Activated CD4-positive, alpha-beta memory T cell treated with anti-CD3 and anti-CD28 coated beads for 36 hours (primary cell): ENCODE measurements at regions not wholly inside any gene's neighbourhood (a gene's known extent, or its start where the extent isn't known, plus 50 kb on each side); places are given as distances from the start of the nearest gene placed in this dataset.

Source experiments
- CTCF ChIA-PET: fragments of 350-600 bp; sonication (Branson Sonifier 250); formaldehyde crosslinking; loops from one replicate; lab custom pipeline; 2021; ENCODE audit warnings: antibody characterized with exemption, inconsistent platforms; lab: Charles Lee
- POLR2A ChIA-PET: fragments of 350-600 bp; sonication (Branson Sonifier 250); formaldehyde crosslinking; loops from one replicate; lab custom pipeline; 2021; ENCODE audit warnings: antibody characterized with exemption; lab: Charles Lee
- DNase-seq: peaks from one replicate; pipeline ENCODE4 v3.0.0-alpha.2; 2020
- H3K27ac Mint-ChIP-seq: one replicate; pipeline ENCODE4 v1.8.0; 2021; ENCODE audit warnings: mixed read lengths
- H3K27me3 Mint-ChIP-seq: one replicate; pipeline ENCODE4 v1.8.0; 2021; ENCODE audit warnings: mixed read lengths
- H3K36me3 Mint-ChIP-seq: one replicate; pipeline ENCODE4 v1.8.0; 2021; ENCODE audit warnings: mixed read lengths
- H3K4me1 Mint-ChIP-seq: one replicate; pipeline ENCODE4 v1.8.0; 2021; ENCODE audit warnings: low read depth, mixed read lengths
- H3K4me3 Mint-ChIP-seq: one replicate; pipeline ENCODE4 v1.8.0; 2021; ENCODE audit warnings: mild to moderate bottlenecking, mixed read lengths
- H3K9me3 Mint-ChIP-seq: one replicate; pipeline ENCODE4 v1.8.0; 2021; ENCODE audit warnings: mixed read lengths
- intact Hi-C: fragments of 100-400 bp; cut with micrococcal nuclease; formaldehyde crosslinking; loops from one replicate; pipeline ENCODE4 v1.15.1; 2023

DNA sequence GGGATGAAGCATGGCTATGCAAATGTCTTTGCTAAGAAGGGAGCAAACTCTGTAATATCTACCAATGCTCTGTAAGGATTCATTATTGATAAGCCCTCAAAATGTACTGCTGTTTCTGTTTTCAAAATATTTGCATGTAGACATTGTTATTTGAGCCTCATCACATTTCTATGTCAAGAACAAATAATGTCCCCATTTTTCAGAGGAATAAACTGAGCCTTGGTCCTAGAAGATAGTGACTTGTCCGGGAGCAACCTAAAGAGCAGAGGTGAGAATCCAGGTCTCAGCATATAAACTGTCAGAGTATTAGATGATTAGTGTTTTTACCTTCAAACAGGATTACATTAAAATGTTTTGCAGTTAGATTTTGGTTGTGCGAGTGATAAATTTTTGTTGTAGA, 125.5 kb upstream of the SRRM4 start:
- POLR2A ChIA-PET = no interaction called here

DNA sequence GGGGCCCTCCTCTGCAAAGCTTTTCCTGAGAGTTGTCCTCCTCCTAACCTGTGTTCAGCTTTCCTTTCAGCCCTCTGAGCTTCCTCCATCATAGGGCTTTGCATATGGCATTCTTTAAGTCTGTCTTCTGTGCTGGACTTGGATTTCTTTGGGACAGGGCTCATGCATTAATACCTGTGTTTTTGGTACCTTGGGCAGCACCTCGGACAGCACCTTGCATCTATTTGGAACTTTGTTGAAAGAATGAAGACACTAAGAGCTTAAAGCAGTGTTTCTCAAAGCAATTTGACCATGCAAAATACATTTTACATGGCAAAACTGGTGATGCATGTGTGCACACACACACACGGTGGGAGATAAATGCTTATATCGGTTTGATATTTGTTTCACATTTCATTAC, 115.0 kb upstream of the SRRM4 start:
- H3K27ac Mint-ChIP-seq = no peak overlapping the region
- CTCF ChIA-PET = no interaction called here

More for the DNA sequence above, 125.5 kb upstream of the SRRM4 start:
- Mint-ChIP-seq H3K4me3 (no peak overlapping the region), H3K4me1 (no peaks in the 10 kb centered on the region), H3K27me3 (no peaks in the 10 kb centered on the region), H3K9me3 (no peaks in the 10 kb centered on the region), H3K27ac (no peak overlapping the region), H3K36me3 (no peaks in the 10 kb centered on the region)
- intact Hi-C loops = no loop called here
- CTCF ChIA-PET = interaction anchor here (0.6 kb wide), 1 partner anchor 734 kb away, joined by 4 read pairs; no protein-coding TSS in a partner anchor
- no peak for DNase-seq

DNA sequence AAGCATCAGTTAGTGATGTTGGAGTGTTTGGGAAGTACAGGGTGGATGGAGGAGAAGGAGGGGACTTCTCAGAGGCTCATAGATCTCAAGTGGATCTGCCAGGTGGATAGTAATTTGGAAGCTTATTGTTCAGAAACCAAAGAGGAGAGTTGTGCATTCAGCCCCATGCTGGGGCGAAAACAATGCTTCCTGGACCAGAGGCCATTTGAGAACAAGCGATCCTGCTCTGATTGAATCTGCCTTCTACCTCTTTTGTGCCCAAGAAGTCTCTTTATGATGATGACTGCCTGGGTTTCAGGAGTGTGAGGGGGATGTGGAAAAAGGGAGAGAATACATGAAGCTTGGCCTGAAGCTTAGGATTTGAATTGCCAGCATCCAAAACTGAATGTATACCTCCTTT, 110.8 kb upstream of the SRRM4 start:
- H3K4me3 Mint-ChIP-seq = no peak overlapping the region
- no peaks in the 10 kb centered on the region for H3K36me3 Mint-ChIP-seq
- intact Hi-C loops = no loop called here
- ChIA-PET POLR2A (no interaction called here), CTCF (no interaction called here)
- no peak overlapping the region for H3K27ac Mint-ChIP-seq
- no peak for DNase-seq
- no peaks in the 10 kb centered on the region for H3K9me3 Mint-ChIP-seq
- H3K4me1 Mint-ChIP-seq = no peaks in the 10 kb centered on the region
- H3K27me3 Mint-ChIP-seq = peaks cover 2% of the 10 kb centered on the region

More for the DNA sequence above, 115.0 kb upstream of the SRRM4 start:
- H3K4me1 Mint-ChIP-seq = no peaks in the 10 kb centered on the region
- POLR2A ChIA-PET = no interaction called here
- H3K9me3 Mint-ChIP-seq = no peaks in the 10 kb centered on the region
- peaks cover 2% of the 10 kb centered on the region for H3K27me3 Mint-ChIP-seq
- no peaks in the 10 kb centered on the region for H3K36me3 Mint-ChIP-seq
- no peak overlapping the region for H3K4me3 Mint-ChIP-seq
- no peak for DNase-seq
- intact Hi-C loops = no loop called here

DNA sequence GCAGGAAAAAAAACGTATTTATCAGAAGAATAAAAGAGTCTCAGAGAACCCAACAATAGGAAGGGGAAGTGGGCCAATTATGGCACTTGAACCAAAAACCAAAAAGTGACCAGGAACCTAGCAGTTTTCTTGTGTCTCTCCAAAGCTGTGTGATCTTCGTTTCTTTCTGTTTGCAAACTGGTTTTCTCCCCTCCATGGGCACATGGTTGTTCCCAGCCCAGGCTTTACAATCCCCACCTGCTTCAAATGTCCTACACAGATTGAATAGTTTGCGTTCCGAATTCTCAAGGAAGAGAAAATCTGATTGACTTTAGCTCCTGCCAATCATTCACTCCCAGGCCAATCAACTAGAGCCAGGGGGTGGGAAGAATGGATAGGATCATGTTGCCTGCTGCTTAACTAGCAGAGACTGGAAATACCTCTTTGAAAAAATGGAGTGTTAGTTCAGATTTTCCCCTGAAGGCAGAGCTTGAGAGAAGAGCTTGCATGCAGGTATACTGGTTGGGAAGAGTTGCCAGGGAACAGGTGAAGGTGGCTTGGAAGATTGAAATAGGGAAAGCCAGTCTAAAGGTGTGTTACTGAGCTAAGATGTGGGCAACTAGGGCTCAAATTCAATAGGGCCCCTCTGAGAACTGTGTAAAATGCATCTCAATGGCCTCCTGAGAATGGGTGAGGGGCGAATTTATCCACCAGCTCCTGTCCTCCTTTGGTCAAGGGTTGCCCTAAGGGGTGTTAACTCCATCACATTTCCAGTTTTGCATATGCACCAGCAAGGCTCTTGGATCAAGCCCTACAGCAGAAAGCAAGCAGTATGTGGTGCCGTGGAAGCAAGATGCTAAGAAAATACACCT, 106.4 kb upstream of the SRRM4 start:
- ChIA-PET POLR2A (no interaction called here), CTCF (no interaction called here)
- intact Hi-C loops = no loop called here
- Mint-ChIP-seq H3K27ac (no peak overlapping the region), H3K36me3 (no peaks in the 10 kb centered on the region), H3K9me3 (no peaks in the 10 kb centered on the region), H3K4me1 (no peaks in the 10 kb centered on the region), H3K27me3 (peaks cover 2% of the 10 kb centered on the region), H3K4me3 (no peak overlapping the region)
- no peak for DNase-seq

DNA sequence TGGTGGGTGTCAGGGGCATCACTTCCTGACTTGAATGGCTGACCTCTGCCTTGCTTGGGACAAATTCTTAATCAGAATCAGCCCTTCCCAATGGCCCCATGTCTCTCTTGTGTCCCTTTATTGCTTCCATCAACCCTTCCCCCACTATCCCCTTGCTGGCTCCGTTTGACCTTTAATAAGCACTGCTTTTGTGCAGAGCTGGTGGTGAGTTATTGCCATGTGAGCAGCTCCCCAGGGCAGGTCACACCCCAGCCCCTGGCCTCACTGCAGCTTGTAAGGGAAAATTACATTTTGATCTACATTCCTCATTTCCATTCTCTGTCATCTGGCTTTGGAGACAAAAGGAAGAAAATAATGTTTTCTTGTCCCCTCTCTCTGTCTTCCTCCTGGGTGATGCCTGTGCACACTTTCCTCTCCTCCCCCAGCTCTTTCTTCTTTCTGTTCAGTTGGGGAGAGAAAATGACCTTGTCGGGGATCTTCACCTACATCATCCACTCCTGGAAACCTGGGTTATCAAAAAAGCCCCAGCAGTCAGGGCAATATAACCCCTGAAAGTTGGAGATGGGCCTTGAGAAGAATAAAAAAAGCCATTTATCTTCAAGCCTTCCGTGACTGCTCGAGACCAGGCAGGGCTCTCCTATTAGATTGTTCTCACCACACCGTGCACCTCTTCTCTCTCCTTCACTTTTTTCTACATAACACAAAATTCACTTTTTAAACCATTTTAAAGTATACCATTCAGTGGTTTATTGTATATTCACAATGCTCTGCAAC, 100.4 kb upstream of the SRRM4 start:
- no peak overlapping the region for H3K4me3 Mint-ChIP-seq
- CTCF ChIA-PET = no interaction called here
- no peaks in the 10 kb centered on the region for H3K4me1 Mint-ChIP-seq
- H3K27ac Mint-ChIP-seq = no peak overlapping the region
- no peaks in the 10 kb centered on the region for H3K36me3 Mint-ChIP-seq
- POLR2A ChIA-PET = no interaction called here
- intact Hi-C loops = no loop called here
- H3K27me3 Mint-ChIP-seq = peaks cover 2% of the 10 kb centered on the region
- no peak for DNase-seq
- no peaks in the 10 kb centered on the region for H3K9me3 Mint-ChIP-seq

DNA sequence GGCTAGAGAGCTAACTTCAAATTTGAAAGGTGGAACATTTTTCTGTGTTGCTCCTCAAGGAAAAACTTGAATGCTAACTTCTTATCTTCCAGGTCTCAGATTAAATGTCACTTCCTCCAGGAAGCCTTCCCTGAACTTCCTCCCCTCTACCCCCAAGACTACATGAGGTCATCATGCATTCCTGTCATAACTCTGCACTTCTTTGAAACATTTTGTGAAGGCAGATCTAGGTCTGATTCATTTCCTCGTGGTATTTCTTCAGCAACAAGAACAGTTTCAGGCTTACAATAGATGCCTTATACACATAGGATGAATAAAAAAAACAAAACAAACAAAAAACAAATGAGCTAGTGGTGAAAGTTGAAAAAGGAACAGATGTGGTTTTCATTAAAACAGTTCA, 97.1 kb upstream of the SRRM4 start:
- Mint-ChIP-seq H3K27ac (no peak overlapping the region), H3K9me3 (no peaks in the 10 kb centered on the region), H3K27me3 (no peaks in the 10 kb centered on the region), H3K4me3 (no peak overlapping the region), H3K36me3 (no peaks in the 10 kb centered on the region), H3K4me1 (no peaks in the 10 kb centered on the region)
- POLR2A ChIA-PET = no interaction called here
- CTCF ChIA-PET = no interaction called here
- intact Hi-C loops = no loop called here
- no peak for DNase-seq

DNA sequence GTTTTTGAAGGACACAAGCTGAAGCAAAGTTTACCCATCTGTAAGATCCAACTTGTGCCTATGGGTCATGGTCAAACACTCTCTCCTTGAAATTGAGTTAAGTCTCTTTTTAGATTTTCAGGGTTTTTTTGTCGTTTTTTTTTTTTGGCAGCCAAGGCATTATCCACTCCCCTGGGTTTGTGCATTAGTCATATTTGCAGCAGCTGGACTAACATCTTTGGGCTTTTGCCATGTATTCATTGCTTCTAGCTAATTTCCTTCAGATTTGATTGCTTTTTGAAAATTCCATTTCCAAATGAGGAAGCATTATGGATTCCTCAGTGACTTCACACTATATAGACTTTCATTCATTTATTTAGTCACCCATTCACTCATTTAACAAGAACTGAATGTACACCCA, 80.3 kb upstream of the SRRM4 start:
- H3K27ac Mint-ChIP-seq = no peak overlapping the region
- H3K4me3 Mint-ChIP-seq = no peak overlapping the region
- intact Hi-C loops = no loop called here
- no peak for DNase-seq
- H3K4me1 Mint-ChIP-seq = no peaks in the 10 kb centered on the region
- no peaks in the 10 kb centered on the region for H3K36me3 Mint-ChIP-seq
- CTCF ChIA-PET = no interaction called here
- H3K27me3 Mint-ChIP-seq = no peaks in the 10 kb centered on the region
- peaks cover 8% of the 10 kb centered on the region for H3K9me3 Mint-ChIP-seq
- POLR2A ChIA-PET = no interaction called here

DNA sequence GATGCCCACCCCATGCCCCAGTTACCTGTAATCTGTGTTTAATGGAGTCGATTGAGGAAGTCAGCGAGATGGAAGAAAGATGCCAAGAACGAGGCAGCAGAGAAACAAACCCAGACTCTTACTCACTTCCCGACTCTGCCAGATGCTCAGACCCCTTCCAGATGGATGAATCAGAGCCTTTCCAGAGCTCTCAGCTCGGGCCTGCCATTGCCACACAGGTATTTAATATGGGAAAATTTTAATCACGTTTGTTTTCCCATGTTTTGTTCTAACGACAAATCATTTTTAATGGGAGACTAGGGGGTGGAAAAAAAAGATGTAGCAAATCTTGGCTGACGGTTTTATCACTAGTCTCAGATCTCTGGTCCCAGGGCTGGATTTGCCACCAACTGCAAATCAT, 72.5 kb upstream of the SRRM4 start:
- Mint-ChIP-seq H3K36me3 (no peaks in the 10 kb centered on the region), H3K27ac (no peak overlapping the region), H3K27me3 (no peaks in the 10 kb centered on the region), H3K9me3 (peaks cover 7% of the 10 kb centered on the region), H3K4me1 (no peaks in the 10 kb centered on the region), H3K4me3 (no peak overlapping the region)
- ChIA-PET CTCF (no interaction called here), POLR2A (no interaction called here)
- no peak for DNase-seq
- intact Hi-C loops = no loop called here

DNA sequence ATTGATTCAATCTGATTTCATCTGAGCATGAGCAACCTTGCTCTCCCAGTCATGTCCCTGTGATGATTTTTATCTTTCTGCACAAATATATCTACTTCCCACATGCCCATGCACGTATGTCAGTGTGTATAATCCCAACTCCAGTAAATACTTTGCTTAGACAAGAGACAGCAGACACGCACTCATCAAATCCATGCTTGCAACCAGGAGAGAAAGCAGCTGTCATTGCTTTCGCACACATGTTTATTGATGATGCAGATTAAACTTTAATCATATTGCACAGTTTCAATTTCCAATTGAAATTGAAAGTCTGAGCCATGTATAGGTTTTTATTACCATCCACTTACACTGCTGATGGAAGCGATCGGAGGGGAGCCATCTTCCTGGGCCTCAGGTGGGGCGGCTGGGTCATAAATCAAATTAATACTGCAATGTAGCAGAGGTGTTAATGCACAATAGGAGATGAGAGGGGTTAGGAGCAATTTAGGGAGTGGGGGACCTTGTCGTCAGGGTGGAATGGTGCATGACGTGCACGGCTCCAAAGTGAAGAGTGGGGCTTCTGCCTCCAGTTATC, 68.6 kb upstream of the SRRM4 start:
- DNase-seq = no peak
- Mint-ChIP-seq H3K27ac (no peak overlapping the region), H3K4me1 (no peaks in the 10 kb centered on the region), H3K36me3 (no peaks in the 10 kb centered on the region), H3K27me3 (no peaks in the 10 kb centered on the region), H3K4me3 (no peak overlapping the region), H3K9me3 (peaks cover 2% of the 10 kb centered on the region)
- intact Hi-C loops = no loop called here
- CTCF ChIA-PET = no interaction called here
- POLR2A ChIA-PET = no interaction called here

DNA sequence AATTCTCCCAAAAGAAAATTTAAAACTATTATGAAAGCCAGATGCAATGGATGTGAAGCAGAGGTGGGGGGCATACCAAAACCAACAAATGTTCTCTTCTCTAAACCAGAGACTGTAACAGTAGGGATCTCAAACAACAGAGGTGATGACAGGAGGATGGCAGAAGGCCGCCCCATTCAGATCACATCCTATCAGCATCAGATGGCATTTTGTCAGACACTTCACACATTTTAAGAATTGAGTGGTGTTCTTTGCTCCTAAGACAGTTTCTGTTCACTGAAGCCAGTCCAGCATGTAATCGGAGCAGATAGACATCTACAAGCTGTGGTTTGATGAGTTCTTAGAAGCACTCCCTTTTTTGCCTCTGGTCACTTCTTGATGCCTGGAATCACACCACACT, 59.6 kb upstream of the SRRM4 start:
- POLR2A ChIA-PET = no interaction called here
- H3K9me3 Mint-ChIP-seq = no peaks in the 10 kb centered on the region
- intact Hi-C loops = no loop called here

DNA sequence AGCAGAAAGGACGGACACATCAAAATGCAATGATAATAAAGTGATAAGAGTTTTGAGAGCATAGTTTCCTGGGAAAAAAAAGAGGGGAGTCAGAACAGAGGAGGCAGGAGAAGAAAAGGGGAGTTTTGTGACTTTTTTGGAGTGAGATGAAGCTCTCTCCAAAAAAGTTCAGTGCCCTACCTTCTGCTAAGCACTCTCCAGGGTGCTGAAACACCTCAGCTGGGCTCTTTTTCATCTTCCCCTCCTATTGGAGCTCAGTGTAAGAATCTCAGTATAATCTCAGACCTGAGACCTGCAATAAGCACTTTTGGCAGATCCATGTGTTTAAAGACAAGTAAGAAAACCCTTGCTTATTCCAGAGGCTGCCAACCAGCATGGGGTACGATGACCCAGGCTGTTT, 58.9 kb upstream of the SRRM4 start:
- H3K27me3 Mint-ChIP-seq = no peaks in the 10 kb centered on the region
- POLR2A ChIA-PET = no interaction called here
- H3K27ac Mint-ChIP-seq = no peak overlapping the region
- H3K4me3 Mint-ChIP-seq = no peak overlapping the region
- CTCF ChIA-PET = no interaction called here
- no peak for DNase-seq
- H3K36me3 Mint-ChIP-seq = no peaks in the 10 kb centered on the region
- H3K9me3 Mint-ChIP-seq = no peaks in the 10 kb centered on the region
- no peaks in the 10 kb centered on the region for H3K4me1 Mint-ChIP-seq
- intact Hi-C loops = no loop called here

More for the DNA sequence above, 59.6 kb upstream of the SRRM4 start:
- Mint-ChIP-seq H3K4me1 (no peaks in the 10 kb centered on the region), H3K36me3 (no peaks in the 10 kb centered on the region), H3K27ac (no peak overlapping the region), H3K27me3 (no peaks in the 10 kb centered on the region), H3K4me3 (no peak overlapping the region)
- no peak for DNase-seq
- CTCF ChIA-PET = no interaction called here

DNA sequence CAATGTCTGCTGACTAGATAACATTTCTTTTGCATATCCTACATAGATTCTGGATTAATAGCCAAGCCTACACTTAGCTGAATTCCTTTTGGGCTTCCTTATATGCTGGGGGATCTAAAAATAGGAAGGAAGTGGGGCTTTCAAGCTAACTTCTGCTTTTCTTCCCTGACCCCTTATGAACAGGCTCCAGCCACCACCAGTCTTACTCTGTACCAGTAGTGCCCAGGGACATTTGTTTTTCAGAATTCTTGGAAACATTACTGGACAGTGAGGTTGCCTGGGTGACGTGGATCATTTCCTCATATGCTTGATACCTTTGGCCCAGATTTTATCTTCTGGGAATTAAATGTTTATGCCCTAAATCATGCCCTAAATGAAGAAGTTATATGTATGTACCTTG, 55.9 kb upstream of the SRRM4 start:
- POLR2A ChIA-PET = no interaction called here
- no peaks in the 10 kb centered on the region for H3K27me3 Mint-ChIP-seq
- no peak overlapping the region for H3K27ac Mint-ChIP-seq
- no peaks in the 10 kb centered on the region for H3K9me3 Mint-ChIP-seq
- CTCF ChIA-PET = no interaction called here
- no peak overlapping the region for H3K4me3 Mint-ChIP-seq
- no peaks in the 10 kb centered on the region for H3K4me1 Mint-ChIP-seq
- no peaks in the 10 kb centered on the region for H3K36me3 Mint-ChIP-seq
- intact Hi-C loops = no loop called here
- no peak for DNase-seq
